ENCODE measurements at regions not wholly inside any gene's neighbourhood (a gene's known extent, or its start where the extent isn't known, plus 50 kb on each side); places are given as distances from the start of the nearest gene placed in this dataset.
"Not testable (repeated sequence)": the region's sequence is repeated elsewhere in the genome, so short reads cannot be mapped to it uniquely, and the experiment has no call there.

- DNase-seq (no peak), ATAC-seq (peak; percentile 36)
- H3K27ac Mint-ChIP-seq, result no peak overlapping the region
- H3K27me3 Mint-ChIP-seq, result peaks cover 46% of the 10 kb centered on the region
- CTCF ChIA-PET, result interaction anchor here (1.0 kb wide), 1 partner anchor 9 kb away, joined by 4 read pairs; no protein-coding TSS in a partner anchor
- H3K9me3 Mint-ChIP-seq (ENCODE audit: low read depth), result no peaks in the 10 kb centered on the region
- H3K4me1 Mint-ChIP-seq, result peaks cover 11% of the 10 kb centered on the region
- H3K36me3 Mint-ChIP-seq, result no peaks in the 10 kb centered on the region
- no peak overlapping the region for H3K4me3 Mint-ChIP-seq
These were observed 543.6 kb downstream of the TMEM121 start for GRCh38 chr14:106069804-106070625.

- Mint-ChIP-seq H3K27me3 (peaks cover 59% of the 10 kb centered on the region), H3K4me1 (peaks cover under 1% of the 10 kb centered on the region), H3K4me3 (no peak overlapping the region), H3K27ac (no peak overlapping the region), H3K9me3 (ENCODE audit: low read depth) (peaks cover 2% of the 10 kb centered on the region), H3K36me3 (no peaks in the 10 kb centered on the region)
- CTCF ChIA-PET, result interaction anchor here (1.3 kb wide), 1 partner anchor 14 kb away, joined by 3 read pairs; no protein-coding TSS in a partner anchor
- DNase-seq (no peak), ATAC-seq (no peak)
These were observed 554.5 kb downstream of the TMEM121 start for GRCh38 chr14:106080922-106081321.

GRCh38 chr14:106081721-106082120 lies 555.3 kb downstream of the TMEM121 start:
- H3K27ac Mint-ChIP-seq; H3K4me3 Mint-ChIP-seq; H3K36me3 Mint-ChIP-seq; H3K4me1 Mint-ChIP-seq; H3K9me3 Mint-ChIP-seq (ENCODE audit: low read depth); DNase-seq; ATAC-seq: not testable (repeated sequence)
- CTCF ChIA-PET, result interaction anchor here (1.3 kb wide), 1 partner anchor 14 kb away, joined by 3 read pairs; no protein-coding TSS in a partner anchor
- H3K27me3 Mint-ChIP-seq, result peaks cover 56% of the 10 kb centered on the region

DNA sequence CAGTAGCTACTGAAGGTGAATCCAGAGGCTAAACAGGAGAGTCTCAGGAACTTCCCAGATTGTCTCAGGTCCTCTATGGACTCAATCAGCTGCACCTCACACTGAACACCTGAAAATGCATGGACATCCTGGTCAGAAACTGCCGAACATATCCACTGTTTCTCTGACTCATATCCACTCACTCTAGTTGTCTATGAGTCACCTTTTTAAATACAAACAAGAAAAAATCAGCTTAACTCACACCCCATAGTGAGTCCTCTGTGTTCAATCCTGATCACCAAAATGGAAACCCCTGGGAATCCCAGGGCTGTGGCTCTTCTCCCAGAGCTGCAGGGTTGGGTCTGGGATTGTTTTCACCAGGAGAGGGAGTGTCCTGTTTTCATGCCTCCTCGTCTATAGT lies 556.7 kb downstream of the TMEM121 start:
- peaks cover 47% of the 10 kb centered on the region for H3K27me3 Mint-ChIP-seq
- H3K4me3 Mint-ChIP-seq, result no peak overlapping the region
- ATAC-seq, result no peak

GRCh38 chr14:106087837-106088236 lies 561.5 kb downstream of the TMEM121 start:
- no peak overlapping the region for H3K4me3 Mint-ChIP-seq
- DNase-seq (no peak), ATAC-seq (no peak)
- H3K27ac Mint-ChIP-seq, result no peak overlapping the region
- CTCF ChIA-PET, result interaction anchor here (1.0 to 1.6 kb wide), 3 partner anchors 25 to 66 kb away, joined by 3 to 5 read pairs (median 4); no protein-coding TSS in a partner anchor
- H3K27me3 Mint-ChIP-seq, result peaks cover 22% of the 10 kb centered on the region
- peaks cover 32% of the 10 kb centered on the region for H3K4me1 Mint-ChIP-seq
- H3K9me3 Mint-ChIP-seq (ENCODE audit: low read depth), result no peaks in the 10 kb centered on the region
- H3K36me3 Mint-ChIP-seq, result no peaks in the 10 kb centered on the region

More for the DNA sequence above, 556.7 kb downstream of the TMEM121 start:
- CTCF ChIA-PET, result interaction anchor here (0.7 to 5.0 kb wide), 2 partner anchors 12 to 20 kb away, joined by 3 to 35 read pairs; no protein-coding TSS in a partner anchor
- peaks cover 21% of the 10 kb centered on the region for H3K4me1 Mint-ChIP-seq
- no peak for DNase-seq
- H3K36me3 Mint-ChIP-seq, result no peaks in the 10 kb centered on the region
- no peaks in the 10 kb centered on the region for H3K9me3 Mint-ChIP-seq (ENCODE audit: low read depth)
- no peak overlapping the region for H3K27ac Mint-ChIP-seq

DNA sequence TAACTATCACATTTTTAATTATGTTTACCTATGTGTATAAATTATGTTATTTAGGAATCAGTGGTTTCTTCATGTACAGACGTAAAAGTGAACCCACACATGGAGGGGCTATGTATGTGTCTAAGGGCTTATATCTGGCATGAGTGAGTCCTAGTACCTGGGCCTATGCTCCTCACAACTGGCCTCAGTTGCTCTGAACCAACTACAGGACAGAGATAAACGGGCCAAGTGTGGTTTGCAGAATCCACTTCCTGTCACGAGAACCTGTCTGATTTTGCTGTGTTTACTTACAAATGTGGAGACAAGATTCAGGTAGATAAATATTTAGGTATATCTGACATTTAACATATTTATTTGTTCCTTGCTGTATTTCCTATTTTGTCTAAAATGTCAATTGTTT lies 562.5 kb downstream of the TMEM121 start:
- not testable (repeated sequence) for DNase-seq; H3K36me3 Mint-ChIP-seq; H3K9me3 Mint-ChIP-seq (ENCODE audit: low read depth); ATAC-seq; H3K4me3 Mint-ChIP-seq
- Mint-ChIP-seq H3K27me3 (peaks cover 20% of the 10 kb centered on the region), H3K27ac (peak overlapping the region; percentile 49), H3K4me1 (peaks cover 32% of the 10 kb centered on the region)
- CTCF ChIA-PET, result interaction anchor here (0.9 to 1.0 kb wide), 2 partner anchors 53 to 81 kb away, joined by 4 to 6 read pairs; no protein-coding TSS in a partner anchor

GRCh38 chr14:106094654-106095189 lies 568.3 kb downstream of the TMEM121 start:
- peak; percentile 91 for DNase-seq
- Mint-ChIP-seq H3K36me3 (no peaks in the 10 kb centered on the region), H3K4me3 (no peak overlapping the region), H3K27me3 (peaks cover 36% of the 10 kb centered on the region), H3K27ac (no peak overlapping the region), H3K4me1 (no peaks in the 10 kb centered on the region), H3K9me3 (ENCODE audit: low read depth) (no peaks in the 10 kb centered on the region)
- peak; percentile 84 for ATAC-seq
- CTCF ChIA-PET, result interaction anchor here (0.6 to 1.9 kb wide), 30 partner anchors 10 to 323 kb away, joined by 3 to 35 read pairs (median 4); no protein-coding TSS in a partner anchor

DNA sequence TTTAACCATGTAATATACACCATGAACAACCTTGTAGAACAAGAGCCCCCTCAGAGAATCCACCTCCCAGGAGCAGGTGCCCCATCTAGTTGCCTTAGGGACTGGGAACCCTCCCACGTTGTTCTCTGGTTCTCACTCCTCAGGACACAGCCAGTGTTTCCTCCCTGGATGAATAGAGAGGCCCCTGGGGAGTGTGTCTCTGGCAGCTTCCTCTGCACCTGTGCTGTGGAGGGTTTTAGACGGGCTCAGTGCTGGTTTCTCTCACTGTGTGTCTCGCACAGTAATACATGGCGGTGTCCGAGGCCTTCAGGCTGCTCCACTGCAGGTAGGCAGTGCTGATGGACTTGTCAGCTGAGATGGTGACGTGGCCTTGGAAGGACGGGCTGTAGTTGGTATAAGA lies 581.3 kb downstream of the TMEM121 start:
- ATAC-seq (no peak), DNase-seq (no peak)
- Mint-ChIP-seq H3K27me3 (peaks cover 59% of the 10 kb centered on the region), H3K9me3 (ENCODE audit: low read depth) (no peaks in the 10 kb centered on the region), H3K4me1 (no peaks in the 10 kb centered on the region), H3K27ac (no peak overlapping the region), H3K36me3 (no peaks in the 10 kb centered on the region), H3K4me3 (no peak overlapping the region)
- CTCF ChIA-PET, result interaction anchor here (1.7 kb wide), 1 partner anchor 13 kb away, joined by 7 read pairs; no protein-coding TSS in a partner anchor

- Mint-ChIP-seq H3K4me1 (no peaks in the 10 kb centered on the region), H3K9me3 (ENCODE audit: low read depth) (no peaks in the 10 kb centered on the region), H3K4me3 (no peak overlapping the region), H3K36me3 (no peaks in the 10 kb centered on the region), H3K27ac (no peak overlapping the region), H3K27me3 (peaks cover 47% of the 10 kb centered on the region)
- CTCF ChIA-PET, result interaction anchor here (1.2 to 1.4 kb wide), 2 partner anchors 15 to 21 kb away, joined by 3 to 4 read pairs; no protein-coding TSS in a partner anchor
- DNase-seq (no peak), ATAC-seq (no peak)
These were observed 583.0 kb downstream of the TMEM121 start for GRCh38 chr14:106109337-106109736.

GRCh38 chr14:106115401-106115800 lies 589.0 kb downstream of the TMEM121 start:
- Mint-ChIP-seq H3K4me1 (peaks cover 5% of the 10 kb centered on the region), H3K27ac (no peak overlapping the region)
- CTCF ChIA-PET, result interaction anchor here (1.0 to 1.6 kb wide), 7 partner anchors 11 to 306 kb away, joined by 3 to 8 read pairs (median 3); no protein-coding TSS in a partner anchor

DNA sequence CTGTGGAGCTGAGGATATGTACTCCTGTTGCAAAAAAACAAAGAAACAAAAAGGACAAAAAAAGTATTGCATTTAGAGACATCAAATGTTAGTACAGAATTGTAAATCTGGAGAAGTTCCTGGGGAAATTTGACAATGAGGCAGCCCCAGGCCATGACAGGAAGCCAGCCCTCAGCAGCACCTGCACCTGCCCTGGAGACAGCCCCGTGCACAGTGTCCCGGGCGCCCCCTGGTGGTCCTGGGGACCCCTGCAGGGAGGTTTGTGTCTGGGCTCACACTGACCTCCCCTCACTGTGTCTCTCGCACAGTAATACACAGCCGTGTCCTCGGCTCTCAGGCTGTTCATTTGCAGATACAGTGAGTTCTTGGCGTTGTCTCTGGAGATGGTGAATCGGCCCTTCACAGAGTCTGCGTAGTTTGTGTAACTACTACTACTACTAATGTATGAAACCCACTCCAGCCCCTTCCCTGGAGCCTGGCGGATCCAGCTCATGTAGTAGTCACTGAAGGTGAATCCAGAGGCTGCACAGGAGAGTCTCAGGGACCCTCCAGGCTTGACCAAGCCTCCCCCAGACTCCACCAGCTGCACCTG lies 590.1 kb downstream of the TMEM121 start:
- not testable (repeated sequence) for H3K4me1 Mint-ChIP-seq; H3K27ac Mint-ChIP-seq; H3K4me3 Mint-ChIP-seq; H3K9me3 Mint-ChIP-seq (ENCODE audit: low read depth); H3K36me3 Mint-ChIP-seq; DNase-seq
- CTCF ChIA-PET, result interaction anchor here (1.0 to 1.7 kb wide), 9 partner anchors 12 to 137 kb away, joined by 3 to 8 read pairs (median 3); no protein-coding TSS in a partner anchor
- H3K27me3 Mint-ChIP-seq, result peaks cover 45% of the 10 kb centered on the region
- peak; percentile 57 for ATAC-seq

More at GRCh38 chr14:106115401-106115800, 589.0 kb downstream of the TMEM121 start:
- H3K27me3 Mint-ChIP-seq, result peaks cover 39% of the 10 kb centered on the region
- DNase-seq, result no peak
- ATAC-seq, result no peak
- no peaks in the 10 kb centered on the region for H3K9me3 Mint-ChIP-seq (ENCODE audit: low read depth)
- H3K4me3 Mint-ChIP-seq, result no peak overlapping the region
- H3K36me3 Mint-ChIP-seq, result no peaks in the 10 kb centered on the region

DNA sequence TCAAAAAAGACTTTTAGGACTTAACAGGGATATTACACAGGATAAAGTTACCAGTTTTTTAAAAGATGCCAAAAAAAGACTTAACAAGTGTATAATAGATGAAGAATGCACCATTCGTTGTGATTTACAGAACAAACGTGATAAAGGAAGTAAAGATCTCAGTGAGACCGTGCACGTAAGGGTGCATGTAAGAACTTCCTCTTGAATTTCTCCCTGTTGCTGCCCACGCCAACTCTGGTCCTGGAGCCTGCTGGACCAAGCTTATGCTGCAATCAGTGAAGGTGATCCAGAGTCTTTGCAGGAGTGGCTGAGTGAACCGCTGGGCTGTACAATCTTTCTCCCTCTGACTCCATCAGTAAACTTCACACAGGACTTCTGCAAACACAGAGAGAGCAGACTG lies 593.7 kb downstream of the TMEM121 start:
- ATAC-seq (no peak), DNase-seq (no peak)
- H3K4me3 Mint-ChIP-seq, result no peak overlapping the region
- H3K4me1 Mint-ChIP-seq, result peaks cover 5% of the 10 kb centered on the region
- H3K9me3 Mint-ChIP-seq (ENCODE audit: low read depth), result no peaks in the 10 kb centered on the region
- no peak overlapping the region for H3K27ac Mint-ChIP-seq
- CTCF ChIA-PET, result interaction anchor here (1.8 kb wide), 1 partner anchor 65 kb away, joined by 4 read pairs; no protein-coding TSS in a partner anchor
- no peaks in the 10 kb centered on the region for H3K36me3 Mint-ChIP-seq
- H3K27me3 Mint-ChIP-seq, result peaks cover 67% of the 10 kb centered on the region

GRCh38 chr14:106129274-106129673 lies 602.9 kb downstream of the TMEM121 start:
- H3K9me3 Mint-ChIP-seq (ENCODE audit: low read depth), result no peaks in the 10 kb centered on the region
- no peak overlapping the region for H3K27ac Mint-ChIP-seq
- H3K4me1 Mint-ChIP-seq, result peaks cover 15% of the 10 kb centered on the region
- no peak for DNase-seq
- no peaks in the 10 kb centered on the region for H3K36me3 Mint-ChIP-seq
- peaks cover 59% of the 10 kb centered on the region for H3K27me3 Mint-ChIP-seq
- no peak overlapping the region for H3K4me3 Mint-ChIP-seq
- no peak for ATAC-seq
- CTCF ChIA-PET, result interaction anchor here (0.9 to 2.2 kb wide), 4 partner anchors 12 to 29 kb away, joined by 3 to 8 read pairs (median 4); no protein-coding TSS in a partner anchor

All from activated CD8-positive, alpha-beta memory T cell treated with anti-CD3 and anti-CD28 coated beads, Interleukin-2, amount 10 ng/mL, durations not matched to agents 7 days and 5 days (primary cell).